Thyroid gland (tissue), 4 donors: ENCODE measurements at regions not wholly inside any gene's neighbourhood (a gene's known extent, or its start where the extent isn't known, plus 50 kb on each side); places are given as distances from the start of the nearest gene placed in this dataset.

Experiments used
- DNase-seq, 2 donors: peaks; one replicate each; pipeline ENCODE4 v3.0.0-alpha.2; 2019
- H3K27ac ChIP-seq, 3 donors: fragments of 200-600 bp; sonication (generic); 1 replicate in 2 of 3; 2 replicates in 1 of 3; pipeline ENCODE4 v1.5.1; 2016 to 2019; ENCODE audit warnings: mild to moderate bottlenecking in 1 of 3, moderate library complexity in 1 of 3
- H3K27me3 ChIP-seq: fragments of 200-600 bp; sonication (generic); one replicate; pipeline ENCODE4 v1.5.1; 2019
- H3K36me3 ChIP-seq, 2 donors: fragments of 200-600 bp; sonication (generic); one replicate each; pipeline ENCODE4 v1.5.1; 2016 to 2019
- H3K4me1 ChIP-seq, 2 donors: fragments of 200-600 bp; sonication (generic); one replicate each; pipeline ENCODE4 v1.5.1; 2017 to 2019
- H3K4me3 ChIP-seq, 3 donors: fragments of 200-600 bp; sonication (generic); replicated peaks in 1 of 3; 1 replicate in 2 of 3; 2 replicates in 1 of 3; pipeline ENCODE4 v1.5.1; 2016; ENCODE audit warnings: mild to moderate bottlenecking in 1 of 3
- H3K9me3 ChIP-seq: fragments of 200-600 bp; sonication (generic); one replicate; pipeline ENCODE4 v1.5.1; 2017
- POLR2A ChIP-seq, 2 donors: fragments of 450-650 bp; IDR thresholded peaks; one replicate each; pipeline ENCODE4 v1.6.1; 2017; ENCODE audit warnings: antibody characterized with exemption in 2 of 2, mild to moderate bottlenecking in 2 of 2, moderate library complexity in 1 of 2
- WGBS, 2 donors: methylation state at CpG; one replicate each; pipeline ENCODE4 v1.1.5; 2017; 5-methylcytosine and 5-hydroxymethylcytosine counted together
- intact Hi-C: fragments of 100-400 bp; cut with DNase I; formaldehyde crosslinking; loops from one replicate; pipeline ENCODE4 v1.15.1; 2023
- TF ChIP-seq, protein P1 (sequence below), 6 experiments: fragments of 200-600 bp in 3 of 6; fragments of 450-650 bp in 3 of 6; sonication (generic) in 3 of 6; IDR thresholded peaks; one replicate each; pipeline ENCODE4 v1.5.1; 2016 to 2019; ENCODE audit warnings: antibody characterized with exemption in 6 of 6, mild to moderate bottlenecking in 2 of 6, inconsistent platforms in 1 of 6, moderate library complexity in 1 of 6

DNA sequence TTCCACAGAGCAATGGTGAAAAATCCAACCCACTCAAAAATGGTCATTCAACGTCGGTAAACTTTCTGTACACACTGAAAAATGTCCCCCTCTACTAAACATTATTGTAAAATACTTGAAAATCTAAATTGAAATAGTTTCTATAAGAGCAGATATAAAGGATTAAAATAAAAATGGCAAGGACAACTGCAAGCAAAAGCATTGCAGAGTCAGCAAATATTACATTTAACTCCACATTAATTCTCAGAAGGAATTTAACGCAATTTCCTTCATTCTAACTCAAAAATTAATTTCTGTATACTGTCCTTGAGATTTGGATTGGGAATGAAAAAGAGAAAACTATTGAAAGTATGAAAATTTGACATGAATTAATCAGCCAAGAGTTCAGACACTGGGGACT lies 64.4 kb upstream of the SSBP2 start:
- DNase-seq, result no peak
- no peaks in the 10 kb centered on the region for H3K9me3 ChIP-seq
- H3K4me3 ChIP-seq, result no peak overlapping the region
- no peaks in the 10 kb centered on the region for H3K27me3 ChIP-seq
- intact Hi-C loops, result no loop called here
- H3K4me1 ChIP-seq, result no peaks in the 10 kb centered on the region
- no peaks in the 10 kb centered on the region for H3K36me3 ChIP-seq
- TF ChIP-seq POLR2A (IDR thresholded peaks at IDR 0.05), result no peak
- no peak overlapping the region for H3K27ac ChIP-seq
- 80 to 84% methylated on average over 3 of the region's 3 CpGs for WGBS, 2 donors

DNA sequence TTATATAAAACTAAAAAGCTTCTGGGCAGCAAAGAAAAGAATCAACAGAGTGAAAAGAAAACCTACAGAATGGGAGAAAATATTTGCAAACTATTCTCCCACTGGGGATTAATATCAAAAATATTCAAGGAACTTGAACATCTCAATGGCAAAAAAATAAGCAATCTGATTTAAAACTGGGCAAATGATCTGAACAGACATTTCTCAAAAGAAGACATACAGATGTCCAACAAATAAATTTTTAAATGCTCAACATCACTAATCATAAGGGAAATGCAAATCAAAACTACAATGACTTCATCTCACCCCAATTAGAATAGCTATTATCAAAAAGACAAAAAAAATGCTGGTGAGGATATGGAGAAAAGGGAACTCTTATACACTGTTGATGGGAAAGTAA lies 57.2 kb upstream of the SSBP2 start:
- no peak overlapping the region for H3K4me3 ChIP-seq
- intact Hi-C loops, result no loop called here
- no peak for DNase-seq
- no peaks in the 10 kb centered on the region for H3K27me3 ChIP-seq
- no peaks in the 10 kb centered on the region for H3K36me3 ChIP-seq
- H3K9me3 ChIP-seq, result no peaks in the 10 kb centered on the region
- no peaks in the 10 kb centered on the region for H3K4me1 ChIP-seq
- no peak overlapping the region for H3K27ac ChIP-seq
- TF ChIP-seq POLR2A (IDR thresholded peaks at IDR 0.05), result no peak
- TF ChIP-seq, protein P1, sequence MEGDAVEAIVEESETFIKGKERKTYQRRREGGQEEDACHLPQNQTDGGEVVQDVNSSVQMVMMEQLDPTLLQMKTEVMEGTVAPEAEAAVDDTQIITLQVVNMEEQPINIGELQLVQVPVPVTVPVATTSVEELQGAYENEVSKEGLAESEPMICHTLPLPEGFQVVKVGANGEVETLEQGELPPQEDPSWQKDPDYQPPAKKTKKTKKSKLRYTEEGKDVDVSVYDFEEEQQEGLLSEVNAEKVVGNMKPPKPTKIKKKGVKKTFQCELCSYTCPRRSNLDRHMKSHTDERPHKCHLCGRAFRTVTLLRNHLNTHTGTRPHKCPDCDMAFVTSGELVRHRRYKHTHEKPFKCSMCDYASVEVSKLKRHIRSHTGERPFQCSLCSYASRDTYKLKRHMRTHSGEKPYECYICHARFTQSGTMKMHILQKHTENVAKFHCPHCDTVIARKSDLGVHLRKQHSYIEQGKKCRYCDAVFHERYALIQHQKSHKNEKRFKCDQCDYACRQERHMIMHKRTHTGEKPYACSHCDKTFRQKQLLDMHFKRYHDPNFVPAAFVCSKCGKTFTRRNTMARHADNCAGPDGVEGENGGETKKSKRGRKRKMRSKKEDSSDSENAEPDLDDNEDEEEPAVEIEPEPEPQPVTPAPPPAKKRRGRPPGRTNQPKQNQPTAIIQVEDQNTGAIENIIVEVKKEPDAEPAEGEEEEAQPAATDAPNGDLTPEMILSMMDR (IDR thresholded peaks at IDR 0.05), result no peak

DNA sequence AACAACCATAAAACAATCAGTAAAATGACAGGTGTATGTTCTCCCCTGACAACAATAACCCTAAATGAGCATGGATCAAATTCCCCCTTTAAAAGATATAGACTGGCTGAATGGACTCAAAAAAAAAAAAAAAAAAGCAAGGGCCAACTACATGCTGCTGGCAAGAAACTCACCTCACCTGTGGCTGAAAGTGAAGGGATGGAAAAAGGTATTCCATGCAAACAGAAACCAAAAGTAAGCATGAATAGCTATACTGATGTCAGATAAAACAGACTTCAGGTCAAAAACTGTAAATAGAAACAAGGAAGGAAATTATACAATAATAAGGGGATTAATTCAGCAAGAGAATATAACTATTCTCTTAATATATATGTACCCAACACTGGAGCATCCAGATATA lies 54.2 kb upstream of the SSBP2 start:
- no peak for DNase-seq
- TF ChIP-seq POLR2A (IDR thresholded peaks at IDR 0.05), result no peak
- TF ChIP-seq, protein P1 (IDR thresholded peaks at IDR 0.05), result no peak
- Histone ChIP-seq H3K9me3 (no peaks in the 10 kb centered on the region), H3K4me1 (no peaks in the 10 kb centered on the region), H3K36me3 (no peaks in the 10 kb centered on the region), H3K4me3 (no peak overlapping the region), H3K27ac (no peak overlapping the region), H3K27me3 (no peaks in the 10 kb centered on the region)
- intact Hi-C loops, result no loop called here

DNA sequence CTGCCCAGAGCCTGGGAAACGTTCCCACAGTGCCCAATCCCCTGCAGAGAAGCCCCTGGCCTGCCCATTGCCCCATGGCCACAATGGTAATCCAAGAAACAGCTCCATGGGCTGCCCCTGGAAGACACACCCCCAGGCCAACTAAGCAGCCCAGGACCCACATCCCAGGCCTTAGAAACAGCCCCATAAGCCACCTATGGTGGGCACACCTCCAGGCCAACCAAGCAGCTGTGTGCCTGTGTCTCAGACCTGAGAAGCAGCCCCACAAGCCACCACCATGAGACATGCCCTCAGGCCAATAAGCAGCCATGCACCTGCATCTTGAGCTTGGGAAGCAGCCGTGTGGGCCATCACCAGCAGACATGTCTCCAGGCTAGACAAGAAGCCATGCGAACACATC lies 52.9 kb upstream of the SSBP2 start:
- no peaks in the 10 kb centered on the region for H3K36me3 ChIP-seq
- H3K4me3 ChIP-seq, result no peak overlapping the region
- no peak for DNase-seq
- TF ChIP-seq, protein P1 (IDR thresholded peaks at IDR 0.05), result no peak
- TF ChIP-seq POLR2A (IDR thresholded peaks at IDR 0.05), result no peak
- intact Hi-C loops, result no loop called here
- 67 to 100% methylated on average over 1 to 2 of the region's 3 CpGs for WGBS, 2 donors
- H3K27ac ChIP-seq, result no peak overlapping the region
- H3K9me3 ChIP-seq, result no peaks in the 10 kb centered on the region
- no peaks in the 10 kb centered on the region for H3K4me1 ChIP-seq
- H3K27me3 ChIP-seq, result no peaks in the 10 kb centered on the region

DNA sequence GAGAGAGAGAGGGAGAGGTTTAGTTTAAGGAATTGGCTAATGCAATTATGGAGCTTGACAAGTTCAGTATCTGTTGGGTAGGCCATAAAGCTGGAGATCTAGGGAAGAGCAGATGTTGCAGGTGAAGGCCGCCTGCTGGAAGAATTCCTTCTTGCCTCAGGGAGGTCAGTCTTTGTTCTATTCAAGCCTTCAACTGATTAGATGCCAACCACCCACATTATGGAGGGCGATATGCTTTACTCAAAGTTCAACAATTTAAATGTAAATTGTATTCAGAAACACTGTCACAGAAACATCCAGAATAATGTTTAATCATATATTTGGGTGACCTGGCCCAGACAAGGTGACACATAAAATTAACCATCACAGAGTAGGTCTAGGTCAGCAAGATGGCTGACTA lies 51.7 kb upstream of the SSBP2 start:
- intact Hi-C loops, result no loop called here
- Histone ChIP-seq H3K4me3 (no peak overlapping the region), H3K4me1 (no peaks in the 10 kb centered on the region), H3K27ac (no peak overlapping the region), H3K27me3 (no peaks in the 10 kb centered on the region), H3K36me3 (no peaks in the 10 kb centered on the region), H3K9me3 (no peaks in the 10 kb centered on the region)
- 93 to 95% methylated on average over 2 of the region's 2 CpGs for WGBS, 2 donors
- no peak for DNase-seq
- no peak for TF ChIP-seq POLR2A (IDR thresholded peaks at IDR 0.05)
- TF ChIP-seq, protein P1 (IDR thresholded peaks at IDR 0.05), result no peak

DNA sequence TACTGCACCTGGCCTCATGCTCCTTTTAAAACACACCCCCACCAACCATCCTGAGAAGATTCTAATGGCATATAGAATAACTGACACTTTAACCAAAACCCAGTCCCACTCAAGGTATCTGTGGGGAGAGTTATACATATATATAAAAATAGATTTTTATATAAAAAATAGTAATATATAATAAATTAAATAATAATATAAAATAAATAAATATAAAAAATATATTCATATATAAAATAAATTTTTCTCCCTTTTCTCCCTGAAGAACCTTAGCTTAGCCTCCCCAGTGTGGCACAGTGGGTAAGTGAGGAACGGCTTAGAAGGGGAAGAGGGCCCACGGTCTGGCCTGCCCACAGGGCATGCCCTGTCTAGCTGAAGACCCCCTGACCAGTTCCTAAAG lies 51.1 kb upstream of the SSBP2 start:
- no peak overlapping the region for H3K27ac ChIP-seq
- intact Hi-C loops, result no loop called here
- no peak for TF ChIP-seq POLR2A (IDR thresholded peaks at IDR 0.05)
- TF ChIP-seq, protein P1 (IDR thresholded peaks at IDR 0.05), result no peak
- no peaks in the 10 kb centered on the region for H3K27me3 ChIP-seq
- H3K4me1 ChIP-seq, result no peaks in the 10 kb centered on the region
- H3K4me3 ChIP-seq, result no peak overlapping the region
- H3K9me3 ChIP-seq, result no peaks in the 10 kb centered on the region
- H3K36me3 ChIP-seq, result no peaks in the 10 kb centered on the region
- WGBS, 2 donors, result 88 to 93% methylated on average over 2 of the region's 2 CpGs
- DNase-seq, result no peak
